HG02610 (cell line): ENCODE measurements at regions not wholly inside any gene's neighbourhood (a gene's known extent, or its start where the extent isn't known, plus 50 kb on each side); places are given as distances from the start of the nearest gene placed in this dataset.
"Not testable (repeated sequence)": the region's sequence is repeated elsewhere in the genome, so short reads cannot be mapped to it uniquely, and the experiment has no call there.

Experiments
- ATAC-seq: cut with Tn5 transposase; IDR thresholded peaks from one replicate; pipeline ENCODE4 v1.9.1; 2021; ENCODE audit warnings: mild to moderate bottlenecking, moderate library complexity; ENCODE audit not compliant: unreplicated experiment

GRCh38 chr5:23718564-23718963, 211.2 kb downstream of the PRDM9 start:
- ATAC-seq = no peak

GRCh38 chr5:23721336-23721735, 213.9 kb downstream of the PRDM9 start:
- peak; percentile 52 for ATAC-seq

- no peak for ATAC-seq
These were observed 219.9 kb downstream of the PRDM9 start for GRCh38 chr5:23727271-23727670.

GRCh38 chr5:23730023-23730422, 222.6 kb downstream of the PRDM9 start:
- no peak for ATAC-seq

GRCh38 chr5:23740029-23740428, 232.6 kb downstream of the PRDM9 start:
- ATAC-seq = no peak

GRCh38 chr5:23742701-23743100, 235.3 kb downstream of the PRDM9 start:
- no peak for ATAC-seq

GRCh38 chr5:23755906-23756305, 248.5 kb downstream of the PRDM9 start:
- no peak for ATAC-seq

- ATAC-seq = no peak
These were observed 249.4 kb downstream of the PRDM9 start for GRCh38 chr5:23756779-23757178.

- no peak for ATAC-seq
These were observed 255.8 kb downstream of the PRDM9 start for GRCh38 chr5:23763170-23763569.

GRCh38 chr5:23776684-23777083, 269.3 kb downstream of the PRDM9 start:
- no peak for ATAC-seq

- ATAC-seq = not testable (repeated sequence)
These were observed 292.9 kb downstream of the PRDM9 start for GRCh38 chr5:23800307-23800706.

GRCh38 chr5:23820765-23821471, 313.5 kb downstream of the PRDM9 start:
- no peak for ATAC-seq

- ATAC-seq = no peak
These were observed 316.1 kb downstream of the PRDM9 start for GRCh38 chr5:23823521-23823920.

GRCh38 chr5:23825196-23825595, 317.8 kb downstream of the PRDM9 start:
- ATAC-seq = no peak

GRCh38 chr5:23840083-23840482, 332.7 kb downstream of the PRDM9 start:
- no peak for ATAC-seq

- no peak for ATAC-seq
These were observed 357.4 kb downstream of the PRDM9 start for GRCh38 chr5:23864786-23865185.

GRCh38 chr5:23877847-23878246, 370.4 kb downstream of the PRDM9 start:
- ATAC-seq = no peak

GRCh38 chr5:23884405-23885031, 377.1 kb downstream of the PRDM9 start:
- ATAC-seq = no peak

GRCh38 chr5:23893561-23893960, 386.2 kb downstream of the PRDM9 start:
- no peak for ATAC-seq

GRCh38 chr5:23895614-23896013, 388.2 kb downstream of the PRDM9 start:
- no peak for ATAC-seq

GRCh38 chr5:23930985-23931384, 423.6 kb downstream of the PRDM9 start:
- ATAC-seq = no peak

GRCh38 chr5:23951261-23951928, 444.0 kb downstream of the PRDM9 start:
- ATAC-seq = not testable (repeated sequence)
